Body of pancreas (tissue), 4 donors: ENCODE measurements at regions not wholly inside any gene's neighbourhood (a gene's known extent, or its start where the extent isn't known, plus 50 kb on each side); places are given as distances from the start of the nearest gene placed in this dataset.

Source experiments
- POLR2A ChIP-seq, 3 donors: fragments of 450-650 bp; IDR thresholded peaks; one replicate each; pipeline ENCODE4 v1.6.1; 2016; ENCODE audit warnings: antibody characterized with exemption in 3 of 3, mild to moderate bottlenecking in 2 of 3
- TF ChIP-seq, protein P1 (sequence below), 7 experiments: fragments of 450-650 bp in 4 of 7; fragments of 200-600 bp in 3 of 7; sonication (generic) in 3 of 7; IDR thresholded peaks; one replicate each; pipeline ENCODE4 v1.5.1; 2016 to 2019; ENCODE audit warnings: antibody characterized with exemption in 7 of 7

DNA sequence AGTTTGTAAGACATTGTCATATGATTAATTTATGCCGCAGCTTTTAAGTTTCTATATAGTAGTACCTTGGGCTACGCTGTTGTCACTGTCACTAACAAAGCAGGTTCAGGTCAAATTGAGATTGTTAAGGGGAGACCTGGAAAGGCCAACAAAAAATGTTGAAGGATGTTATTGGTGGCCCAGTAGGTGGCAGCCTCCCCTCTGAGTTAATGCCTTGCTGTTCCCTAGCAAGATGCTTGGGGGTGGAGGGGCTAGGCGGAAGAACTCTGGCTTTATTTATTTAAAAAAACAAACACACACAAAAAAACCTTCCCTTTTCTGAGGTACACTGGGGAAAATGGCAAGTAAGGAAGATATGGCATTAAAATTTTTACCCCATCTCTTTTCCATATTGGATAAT lies 128.3 kb upstream of the ATP5MC3 start:
- TF ChIP-seq POLR2A (IDR thresholded peaks at IDR 0.05) = no peak
- TF ChIP-seq, protein P1, sequence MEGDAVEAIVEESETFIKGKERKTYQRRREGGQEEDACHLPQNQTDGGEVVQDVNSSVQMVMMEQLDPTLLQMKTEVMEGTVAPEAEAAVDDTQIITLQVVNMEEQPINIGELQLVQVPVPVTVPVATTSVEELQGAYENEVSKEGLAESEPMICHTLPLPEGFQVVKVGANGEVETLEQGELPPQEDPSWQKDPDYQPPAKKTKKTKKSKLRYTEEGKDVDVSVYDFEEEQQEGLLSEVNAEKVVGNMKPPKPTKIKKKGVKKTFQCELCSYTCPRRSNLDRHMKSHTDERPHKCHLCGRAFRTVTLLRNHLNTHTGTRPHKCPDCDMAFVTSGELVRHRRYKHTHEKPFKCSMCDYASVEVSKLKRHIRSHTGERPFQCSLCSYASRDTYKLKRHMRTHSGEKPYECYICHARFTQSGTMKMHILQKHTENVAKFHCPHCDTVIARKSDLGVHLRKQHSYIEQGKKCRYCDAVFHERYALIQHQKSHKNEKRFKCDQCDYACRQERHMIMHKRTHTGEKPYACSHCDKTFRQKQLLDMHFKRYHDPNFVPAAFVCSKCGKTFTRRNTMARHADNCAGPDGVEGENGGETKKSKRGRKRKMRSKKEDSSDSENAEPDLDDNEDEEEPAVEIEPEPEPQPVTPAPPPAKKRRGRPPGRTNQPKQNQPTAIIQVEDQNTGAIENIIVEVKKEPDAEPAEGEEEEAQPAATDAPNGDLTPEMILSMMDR (IDR thresholded peaks at IDR 0.05) = peak in 2 of 7 experiments; percentile 17 to 20
